Astrocyte of the spinal cord (primary cell): ENCODE measurements at regions not wholly inside any gene's neighbourhood (a gene's known extent, or its start where the extent isn't known, plus 50 kb on each side); places are given as distances from the start of the nearest gene placed in this dataset.
"Not testable (repeated sequence)": the region's sequence is repeated elsewhere in the genome, so short reads cannot be mapped to it uniquely, and the experiment has no call there.

Experiments
- DNase-seq: peaks from one replicate; pipeline ENCODE4 v3.0.0; 2011; ENCODE audit warnings: low read depth, low spot score
- H3K4me3 ChIP-seq: 2 replicates; pipeline ENCODE4 v1.5.1; 2011; ENCODE audit warnings: low read depth, mild to moderate bottlenecking, low read length, moderate library complexity
- CTCF ChIP-seq: IDR thresholded peaks from 2 replicates; pipeline ENCODE4 v1.5.1; 2012; ENCODE audit warnings: low read depth, mild to moderate bottlenecking, low read length, inconsistent platforms
- in situ Hi-C: cut with HindIII; loops from 2 replicates; pipeline ENCODE4 v1.10.0; 2017; ENCODE audit warnings: low sequenced_read_pairs

GRCh38 chr7:15073301-15073700, 170.8 kb upstream of the DGKB start:
- no peak overlapping the region for H3K4me3 ChIP-seq
- DNase-seq, result no peak
- in situ Hi-C loops, result no loop called here
- no peak for TF ChIP-seq CTCF

GRCh38 chr7:15068324-15068723, 165.8 kb upstream of the DGKB start:
- no peak for TF ChIP-seq CTCF
- DNase-seq, result no peak
- no peak overlapping the region for H3K4me3 ChIP-seq
- in situ Hi-C loops, result no loop called here

GRCh38 chr7:15057272-15057671, 154.7 kb upstream of the DGKB start:
- no peak for TF ChIP-seq CTCF
- DNase-seq, result no peak
- no peak overlapping the region for H3K4me3 ChIP-seq
- in situ Hi-C loops, result no loop called here

- H3K4me3 ChIP-seq, in situ Hi-C loops, DNase-seq: not testable (repeated sequence)
Observed at GRCh38 chr7:15054304-15054703, 151.8 kb upstream of the DGKB start.

- no peak for DNase-seq
- in situ Hi-C loops, result no loop called here
- no peak for TF ChIP-seq CTCF
- H3K4me3 ChIP-seq, result no peak overlapping the region
Observed at GRCh38 chr7:15049157-15049556, 146.6 kb upstream of the DGKB start.

- DNase-seq, result no peak
- no peak for TF ChIP-seq CTCF
- in situ Hi-C loops, result no loop called here
- H3K4me3 ChIP-seq, result no peak overlapping the region
Observed at GRCh38 chr7:15046861-15047260, 144.3 kb upstream of the DGKB start.

- DNase-seq, result no peak
- no peak for TF ChIP-seq CTCF
Observed at GRCh38 chr7:15043931-15044330, 141.4 kb upstream of the DGKB start.

More at GRCh38 chr7:15043931-15044330, 141.4 kb upstream of the DGKB start:
- H3K4me3 ChIP-seq, result no peak overlapping the region
- in situ Hi-C loops, result no loop called here
